Superior temporal gyrus (tissue), 1 donor: ENCODE measurements at regions not wholly inside any gene's neighbourhood (a gene's known extent, or its start where the extent isn't known, plus 50 kb on each side); places are given as distances from the start of the nearest gene placed in this dataset.
"Not testable (repeated sequence)": the region's sequence is repeated elsewhere in the genome, so short reads cannot be mapped to it uniquely, and the experiment has no call there.

Experiments
- DNase-seq: peaks from one replicate; pipeline ENCODE4 v3.0.0-alpha.2; 2016; ENCODE audit errors: extremely low spot score

DNA sequence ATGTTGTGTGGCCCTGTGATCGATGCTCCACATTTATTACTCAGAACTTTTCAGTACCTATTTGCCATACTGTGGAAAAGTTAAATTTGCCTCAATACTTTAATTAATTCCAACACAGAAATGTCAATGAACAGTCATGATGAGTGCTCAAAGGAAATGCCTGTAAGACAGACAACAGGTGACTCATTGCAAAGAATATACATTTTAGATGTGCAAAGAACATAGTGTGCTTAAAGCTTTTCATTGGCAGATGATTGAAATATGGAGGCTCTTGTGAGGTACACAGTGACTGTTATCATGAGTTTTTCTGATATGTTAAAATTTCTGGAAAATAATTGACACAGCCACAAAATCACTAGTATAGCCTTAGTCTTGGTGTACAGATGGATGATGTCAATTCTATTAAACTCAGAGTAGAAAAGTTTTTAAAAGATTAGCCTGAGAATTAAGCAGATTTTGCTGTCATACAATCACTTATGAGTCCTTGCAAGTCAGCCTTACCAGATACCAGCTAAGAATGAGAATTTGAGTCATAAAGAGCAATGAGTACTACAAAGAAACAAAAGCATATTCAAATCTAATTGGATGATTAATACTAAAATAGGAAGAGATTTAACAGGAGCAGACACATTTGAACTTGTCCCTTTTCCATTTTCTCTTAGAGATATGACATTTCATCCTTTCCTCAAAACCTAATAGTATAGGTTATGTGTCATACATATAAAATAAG, 544.1 kb downstream of the KCNH5 start:
- DNase-seq = no peak

DNA sequence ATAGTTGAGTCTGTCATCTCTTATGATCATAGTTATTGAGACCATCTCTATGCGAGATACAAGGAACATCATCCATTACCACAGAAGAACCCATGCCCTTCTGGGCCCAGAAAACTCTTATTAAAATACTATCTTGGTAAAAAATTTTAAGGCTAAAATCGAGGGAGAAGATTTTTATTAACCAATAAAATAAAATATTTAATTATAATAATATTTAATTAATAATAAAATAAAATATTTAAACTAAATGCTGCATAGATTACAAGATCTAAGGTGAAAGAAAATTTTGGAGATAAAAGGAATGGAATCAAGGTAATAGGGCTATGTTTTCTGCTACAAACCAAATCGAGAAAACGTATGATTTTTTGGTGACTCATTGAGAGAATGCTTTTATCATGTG, 540.2 kb downstream of the KCNH5 start:
- DNase-seq = no peak

DNA sequence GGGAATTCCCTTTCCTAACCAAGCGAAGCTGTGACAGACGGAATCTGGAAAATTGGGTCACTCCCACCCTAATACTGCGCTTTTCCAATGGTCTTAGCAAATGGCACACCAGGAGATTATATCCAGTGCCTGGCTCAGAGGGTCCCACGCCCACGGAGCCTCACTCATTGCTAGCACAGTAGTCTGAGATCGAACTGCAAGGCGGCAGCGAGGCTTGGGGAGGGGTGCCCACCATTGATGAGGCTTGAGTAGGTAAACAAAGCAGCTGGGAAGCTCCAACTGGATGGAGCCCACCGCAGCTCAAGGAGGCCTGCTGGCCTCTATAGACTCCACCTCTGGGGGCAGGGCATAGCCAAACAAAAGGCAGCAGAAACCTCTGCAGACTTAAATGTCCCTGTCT, 523.9 kb downstream of the KCNH5 start:
- DNase-seq = not testable (repeated sequence)

DNA sequence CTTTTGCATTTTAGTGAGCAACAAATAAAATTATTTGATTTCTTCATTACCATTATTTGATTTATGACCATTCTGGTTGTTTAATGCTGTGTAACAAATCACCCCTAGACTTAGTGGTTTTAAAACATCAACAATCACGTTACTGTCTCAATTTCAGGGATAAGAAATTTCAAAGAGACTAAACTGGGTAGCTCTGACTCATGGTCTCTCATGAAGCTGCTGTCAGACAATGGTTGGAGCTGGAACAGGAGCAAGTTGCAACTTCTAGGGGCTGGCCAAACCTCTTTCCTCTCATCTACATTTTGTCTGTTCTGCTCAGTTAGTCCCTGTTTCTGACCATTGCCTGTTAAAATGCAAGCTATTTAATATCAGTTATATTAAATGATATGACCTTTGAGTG, 517.0 kb downstream of the KCNH5 start:
- no peak for DNase-seq

DNA sequence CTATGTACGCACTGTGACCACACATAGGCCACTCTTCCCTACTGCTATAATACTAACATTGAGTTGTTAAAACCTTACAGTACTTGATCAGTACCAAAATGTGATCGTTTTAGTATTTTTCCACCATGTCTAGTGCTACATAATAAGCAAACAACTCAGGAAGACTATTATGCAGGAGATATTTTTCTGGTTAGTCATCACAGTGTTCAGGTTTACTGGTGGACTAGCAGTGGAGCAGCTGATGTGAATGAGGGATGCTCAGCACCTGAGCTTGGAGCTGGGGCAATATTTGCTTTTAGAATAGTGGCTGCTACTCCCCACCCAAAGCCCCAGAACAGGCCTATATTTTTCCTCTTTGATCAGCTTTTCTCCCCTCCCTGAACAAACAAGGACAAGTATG, 513.1 kb downstream of the KCNH5 start:
- no peak for DNase-seq

DNA sequence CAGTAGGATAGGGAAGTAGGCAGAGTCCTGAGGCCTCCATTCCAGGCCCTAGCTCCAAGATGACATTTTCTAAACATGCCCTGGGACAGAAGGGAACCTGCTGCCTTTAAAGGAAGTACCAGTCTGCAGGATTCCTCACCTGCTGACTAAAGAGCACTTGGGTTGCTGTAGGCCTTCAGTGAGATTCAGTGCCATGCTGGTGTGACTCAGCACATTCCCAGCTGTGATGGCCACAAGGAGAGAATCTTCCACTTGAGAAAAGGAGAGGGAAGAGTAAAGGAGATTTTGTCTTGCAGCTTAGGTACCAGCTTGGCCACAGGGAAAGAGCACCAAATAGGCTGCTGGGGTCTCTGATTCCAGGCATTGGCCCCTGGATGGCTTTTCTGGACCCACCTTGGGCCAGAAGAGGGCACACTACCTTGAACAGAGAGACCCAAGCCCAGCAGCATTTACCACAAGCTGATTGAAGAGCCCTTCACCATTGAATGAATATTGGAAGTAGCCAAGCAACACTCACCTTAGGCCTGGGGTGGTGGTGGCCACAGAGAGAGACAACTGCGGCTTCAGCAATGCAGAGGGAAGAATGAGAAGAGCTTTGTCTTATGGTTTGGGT, 498.3 kb downstream of the KCNH5 start:
- no peak for DNase-seq

DNA sequence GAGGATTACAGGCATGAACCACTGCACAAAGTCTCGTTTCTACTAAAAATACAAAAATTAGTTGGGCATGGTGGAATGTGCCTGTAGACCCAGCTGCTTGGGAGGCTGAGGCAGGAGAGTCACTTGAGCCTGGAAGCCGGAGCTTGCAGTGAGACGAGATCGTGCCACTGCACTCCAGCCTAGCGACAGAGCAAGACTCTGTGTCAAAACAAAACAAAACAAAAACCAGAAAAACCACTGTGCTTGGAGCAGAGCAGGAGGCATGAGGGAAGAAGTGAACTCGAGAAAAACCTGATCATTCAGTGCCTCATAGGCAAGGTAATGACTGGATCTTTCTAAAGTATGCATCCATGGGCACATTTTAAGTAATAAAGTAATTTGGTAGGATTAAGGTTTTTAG, 487.8 kb downstream of the KCNH5 start:
- DNase-seq = no peak

DNA sequence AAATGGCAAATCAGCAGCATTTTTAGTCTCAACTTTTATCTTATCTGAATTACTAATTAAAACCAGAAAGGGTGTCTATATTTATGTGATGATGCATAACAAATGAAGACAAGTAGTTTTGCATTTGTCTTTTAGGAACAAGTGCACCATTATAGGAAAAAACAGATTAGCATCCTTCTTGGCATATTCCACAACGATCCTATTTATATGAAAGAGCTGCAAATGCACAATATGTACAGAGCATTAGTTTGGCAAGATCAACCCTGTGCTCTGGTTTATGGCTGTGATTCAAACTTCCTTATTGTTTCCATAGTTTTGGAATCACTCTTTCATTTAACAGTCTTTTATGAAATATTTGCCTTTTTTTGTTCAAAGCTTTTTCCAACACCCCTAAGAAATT, 486.8 kb downstream of the KCNH5 start:
- DNase-seq = peak; percentile 51

DNA sequence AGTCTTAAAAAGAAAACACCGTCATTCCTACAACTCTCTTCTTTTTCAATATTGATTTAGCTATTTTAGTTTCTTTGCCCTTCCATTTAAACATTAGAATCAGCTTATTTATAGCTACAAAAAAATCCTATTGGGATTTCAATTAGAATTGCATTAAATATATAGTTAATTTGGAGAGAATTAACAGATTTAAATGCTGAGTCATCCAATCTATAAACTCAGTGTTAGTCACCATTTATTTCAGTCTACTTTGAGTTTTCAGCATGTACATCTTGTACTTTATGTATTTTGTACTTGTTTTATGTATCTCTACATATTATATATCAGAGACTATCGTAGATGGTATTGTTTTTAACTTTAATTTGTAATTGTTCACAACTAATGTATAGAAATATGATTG, 460.0 kb downstream of the KCNH5 start:
- DNase-seq = no peak

DNA sequence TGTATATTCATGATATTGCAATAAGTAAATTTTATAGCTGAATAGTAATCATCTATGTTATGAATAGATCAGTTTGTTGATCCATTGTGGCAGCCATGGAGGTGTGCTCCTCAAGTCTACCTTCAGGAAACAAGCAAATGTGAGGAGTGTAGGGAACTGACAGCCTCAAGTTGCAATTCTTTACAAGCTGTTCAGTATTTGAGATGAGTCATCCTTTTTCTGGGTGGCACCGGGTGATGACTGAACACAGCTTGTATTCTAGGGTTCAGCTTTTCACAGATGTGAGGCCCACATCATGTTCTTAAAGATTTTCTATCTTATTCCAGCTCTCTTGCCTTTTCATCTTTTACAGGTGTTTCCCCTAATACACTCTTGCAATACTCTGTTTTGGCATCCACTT, 452.4 kb downstream of the KCNH5 start:
- no peak for DNase-seq

DNA sequence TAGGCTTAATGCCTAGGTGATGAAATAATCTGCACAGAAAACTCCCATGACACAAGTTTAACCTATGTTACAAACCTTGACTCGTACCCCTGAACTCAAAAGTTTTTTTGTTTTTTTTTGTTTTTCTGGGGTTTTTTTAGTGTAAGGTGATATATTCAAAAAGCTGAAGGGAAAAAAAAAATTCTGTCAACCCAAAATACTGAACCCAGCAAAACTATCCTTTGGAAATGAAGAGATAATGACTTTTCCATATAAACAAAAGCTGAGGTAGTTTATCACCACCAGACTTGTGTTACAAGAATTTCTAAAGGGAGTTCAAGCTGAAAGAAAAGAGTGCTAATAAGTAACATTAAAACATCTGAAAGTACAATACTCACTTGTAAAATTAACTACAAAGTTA, 448.1 kb downstream of the KCNH5 start:
- DNase-seq = no peak

DNA sequence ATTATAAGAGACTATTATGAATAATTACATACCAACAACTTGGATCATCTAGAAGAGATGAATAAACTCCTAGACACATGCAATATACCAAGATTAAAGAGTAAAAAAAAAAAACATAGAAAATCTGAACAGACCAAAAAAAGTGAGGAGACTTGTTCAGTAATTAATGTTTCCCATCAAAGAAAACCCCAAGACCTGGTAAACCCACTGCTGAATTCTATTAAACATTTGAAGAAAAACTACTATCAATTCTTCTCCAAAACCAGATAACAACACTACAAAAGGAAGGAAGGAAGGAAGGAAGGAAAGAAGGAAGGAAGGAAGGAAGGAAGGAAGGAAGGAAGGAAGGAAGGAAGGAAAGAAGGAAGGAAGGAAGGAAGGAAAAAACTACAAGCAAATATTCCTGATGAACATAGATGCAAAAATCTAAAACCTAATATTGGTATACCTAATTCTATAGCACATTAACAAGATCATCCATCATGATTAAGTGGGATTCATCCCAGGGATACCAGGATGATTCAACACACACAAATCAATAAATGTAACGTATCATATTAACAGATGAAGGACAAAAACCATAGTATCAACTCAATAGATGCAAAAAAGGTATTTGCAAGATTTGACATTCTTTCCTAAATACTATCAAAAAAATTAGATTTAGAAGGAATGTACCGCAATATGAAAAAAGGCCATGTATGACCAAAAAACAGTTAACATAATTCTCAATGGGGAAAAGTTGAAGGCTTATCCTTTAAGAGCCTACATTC, 445.5 kb downstream of the KCNH5 start:
- no peak for DNase-seq

DNA sequence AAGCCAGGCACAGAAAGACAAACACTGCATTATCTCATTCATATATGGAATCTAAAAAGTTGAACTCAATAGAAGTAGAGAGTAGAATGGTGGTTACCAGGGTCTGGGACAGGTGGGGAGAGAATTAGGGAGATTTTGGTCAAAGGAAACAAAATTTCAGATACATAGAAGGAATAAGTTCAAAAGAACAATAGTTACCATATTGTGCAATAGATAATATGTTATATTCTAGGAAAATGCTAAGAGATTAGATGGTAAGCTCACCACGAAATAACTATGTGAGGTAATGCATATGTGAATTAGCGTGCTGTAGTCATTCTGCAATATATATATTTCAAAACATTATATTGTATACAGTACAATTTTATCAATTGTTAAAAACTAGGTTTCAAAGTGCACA, 442.5 kb downstream of the KCNH5 start:
- DNase-seq = no peak

DNA sequence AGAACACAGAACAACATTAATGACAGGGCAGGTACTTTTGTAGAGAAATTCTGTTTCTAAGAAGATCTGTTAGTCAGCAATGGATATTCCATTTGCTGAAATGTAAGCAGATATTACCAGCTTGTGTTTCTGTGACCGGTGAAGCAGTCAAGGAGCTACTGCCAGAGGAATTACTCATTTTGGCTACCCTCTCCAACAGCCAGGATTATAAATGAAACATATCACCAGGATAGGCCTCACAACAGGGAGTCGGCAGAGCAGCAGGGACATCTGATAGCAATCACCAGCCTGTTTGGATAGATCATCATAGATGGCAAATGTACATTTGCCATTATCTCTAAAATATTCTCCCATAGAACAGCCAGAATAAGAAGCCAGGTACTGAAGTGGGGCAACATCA, 440.7 kb downstream of the KCNH5 start:
- DNase-seq = no peak

DNA sequence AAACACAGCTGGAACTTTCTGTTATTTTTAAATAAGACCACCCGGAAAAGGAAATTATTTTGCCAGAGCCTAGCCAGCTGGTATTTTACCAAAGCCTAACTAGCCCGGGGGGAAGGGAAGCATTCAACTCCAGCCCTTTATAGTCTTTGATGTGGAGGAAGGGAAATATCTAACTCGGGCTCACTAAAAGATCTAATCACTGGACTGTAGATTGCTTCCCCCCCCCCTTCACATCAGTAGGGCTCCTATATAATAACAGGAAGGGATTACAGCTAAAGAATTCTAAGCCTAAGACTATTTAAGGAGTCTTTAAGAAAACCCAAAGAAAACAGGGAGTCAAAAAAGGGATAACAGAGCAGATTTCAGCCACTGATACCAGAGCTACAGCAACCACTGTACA, 431.1 kb downstream of the KCNH5 start:
- DNase-seq = no peak

DNA sequence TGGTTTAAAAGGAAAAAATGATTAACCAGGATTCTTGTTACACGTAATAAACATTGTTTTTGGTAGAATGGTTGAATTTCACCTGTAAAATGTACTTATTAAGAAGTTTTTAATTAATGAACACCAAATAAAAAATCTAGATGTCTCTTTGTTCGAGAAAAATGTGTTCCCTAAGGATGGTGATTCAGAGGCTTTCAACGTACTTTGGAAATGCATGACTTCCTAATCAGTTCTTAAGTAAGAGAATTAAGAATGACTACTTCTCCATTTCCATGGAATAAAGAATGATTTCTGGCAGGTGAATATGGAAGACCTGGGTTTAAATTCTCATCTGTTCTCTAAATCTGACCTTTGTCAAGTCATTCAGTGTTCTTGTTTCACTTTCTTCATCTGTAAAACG, 428.6 kb downstream of the KCNH5 start:
- DNase-seq = no peak

DNA sequence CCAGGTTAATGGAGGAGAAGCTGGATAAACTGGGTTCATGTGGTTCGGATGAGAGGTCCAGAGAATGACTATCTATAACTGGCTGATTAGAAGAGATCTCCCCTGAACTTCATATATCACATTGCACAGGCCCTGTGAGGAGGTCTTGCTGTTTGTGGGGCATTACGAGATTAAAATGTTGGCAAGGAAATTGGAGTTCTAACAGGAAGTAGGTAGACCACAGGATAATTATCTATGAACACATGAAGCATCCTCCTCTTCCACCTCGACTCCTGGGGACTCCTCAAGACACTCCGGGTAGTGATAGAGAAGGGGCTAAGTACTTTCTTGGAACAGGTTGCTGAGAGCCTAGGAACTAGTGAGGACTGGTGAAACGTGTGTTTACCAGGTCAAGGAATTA, 418.8 kb downstream of the KCNH5 start:
- DNase-seq = no peak

DNA sequence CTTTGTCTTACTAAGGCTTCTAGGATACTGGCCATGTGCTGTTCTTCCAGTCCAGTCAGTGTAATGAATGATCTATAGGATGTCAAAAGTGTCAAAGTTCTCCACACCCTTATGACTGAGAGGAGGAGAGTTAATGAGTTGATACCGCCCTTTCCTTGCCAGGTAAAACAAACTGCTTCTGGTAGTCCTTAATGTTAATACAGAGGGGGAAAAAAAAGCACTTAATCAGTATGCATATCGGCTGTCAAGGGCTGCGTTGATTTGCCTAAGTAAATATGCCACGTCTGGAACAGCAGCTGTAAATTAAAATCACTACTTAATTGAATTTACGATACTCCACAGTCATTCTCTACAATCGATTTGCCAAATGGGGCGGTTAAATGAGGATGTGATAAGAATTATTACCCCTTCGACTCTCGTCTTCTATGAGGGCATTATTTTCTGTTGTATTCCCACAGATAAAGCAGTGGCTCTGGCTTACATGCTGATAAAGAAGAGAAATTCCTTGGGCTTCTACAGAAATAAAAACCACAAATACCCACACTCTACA, 416.0 kb downstream of the KCNH5 start:
- DNase-seq = no peak

DNA sequence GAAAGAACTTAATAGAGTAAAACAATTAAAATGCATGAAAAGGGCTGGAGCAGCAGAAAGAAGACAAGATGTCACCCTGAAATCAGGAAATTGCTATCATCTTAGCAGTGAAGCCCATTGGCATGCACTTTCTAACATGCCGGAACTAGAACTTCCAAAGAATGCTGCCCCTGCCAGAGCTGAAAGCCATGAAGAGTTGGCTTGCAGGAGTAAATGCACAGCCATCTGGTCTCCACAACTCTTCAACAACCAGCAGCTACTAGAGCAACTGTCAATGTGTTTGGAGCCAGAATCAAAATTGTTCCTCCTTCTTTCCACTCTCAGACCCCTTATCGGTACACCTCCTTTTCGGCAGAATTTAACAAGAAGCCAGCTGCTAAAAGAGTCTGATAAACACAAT, 414.1 kb downstream of the KCNH5 start:
- no peak for DNase-seq

DNA sequence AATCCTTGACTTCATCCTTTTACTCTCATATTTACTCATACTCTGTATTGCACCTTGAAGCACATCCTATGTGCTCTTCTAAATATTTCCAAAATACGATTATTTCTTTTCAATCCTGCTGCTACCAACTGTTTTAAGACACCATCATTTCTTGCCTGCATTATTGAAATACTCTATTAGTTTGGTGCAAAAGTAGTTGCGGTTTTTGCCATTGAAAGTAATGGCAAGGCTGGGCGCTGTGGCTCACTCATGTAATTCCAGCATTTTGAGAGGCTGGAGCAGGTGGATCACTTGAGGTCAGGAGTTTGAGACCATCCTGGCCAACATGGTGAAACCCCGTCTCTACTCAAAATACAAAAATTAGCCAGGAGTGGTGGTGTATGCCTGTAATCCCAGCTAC, 412.5 kb downstream of the KCNH5 start:
- DNase-seq = no peak

DNA sequence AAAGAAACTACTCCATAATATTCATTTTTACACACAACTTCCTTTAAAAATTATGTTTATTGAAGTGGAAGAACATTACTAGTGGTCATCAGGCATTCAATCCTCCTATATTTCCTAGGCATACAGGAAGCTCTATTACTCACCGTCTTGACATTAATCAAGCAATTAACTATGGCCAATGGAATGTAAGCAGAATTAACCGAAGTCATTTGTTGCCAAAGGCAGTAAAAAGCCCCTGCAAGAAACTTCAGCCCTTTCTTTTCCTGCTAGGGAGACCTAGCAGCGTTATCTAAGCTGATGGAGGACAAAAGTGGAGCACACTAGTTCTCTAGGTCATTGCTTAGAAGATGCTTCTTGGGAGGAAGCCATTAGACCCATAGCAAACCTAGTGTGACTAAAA, 399.6 kb downstream of the KCNH5 start:
- no peak for DNase-seq
